HFFc6 (cell line): ENCODE measurements at regions not wholly inside any gene's neighbourhood (a gene's known extent, or its start where the extent isn't known, plus 50 kb on each side); places are given as distances from the start of the nearest gene placed in this dataset.
A peak's percentile ranks its signal among the peaks of the same experiment; 100 is the strongest.

Source experiments
- DNase-seq: peaks from one replicate; pipeline ENCODE4 v3.0.0-alpha.2; 2018
- H3K27ac Mint-ChIP-seq: 2 replicates; pipeline ENCODE4 v1.8.0; 2020; ENCODE audit warnings: mild to moderate bottlenecking, mixed read lengths
- H3K27me3 Mint-ChIP-seq: 2 replicates; pipeline ENCODE4 v1.8.0; 2021; ENCODE audit warnings: mild to moderate bottlenecking, moderate library complexity, mixed read lengths; ENCODE audit not compliant: insufficient read depth
- H3K36me3 Mint-ChIP-seq: 2 replicates; pipeline ENCODE4 v1.8.0; 2021; ENCODE audit warnings: low read depth, mixed read lengths
- H3K4me1 Mint-ChIP-seq: 2 replicates; pipeline ENCODE4 v1.8.0; 2020; ENCODE audit warnings: low read depth, mixed read lengths
- H3K4me3 Mint-ChIP-seq: 2 replicates; pipeline ENCODE4 v1.8.0; 2020; ENCODE audit warnings: mild to moderate bottlenecking, moderate library complexity, mixed read lengths
- H3K9me3 Mint-ChIP-seq: 2 replicates; pipeline ENCODE4 v1.8.0; 2020; ENCODE audit warnings: mild to moderate bottlenecking, mixed read lengths
- CTCF ChIP-seq: fragments of 200-600 bp; sonication (generic); IDR thresholded peaks from 2 replicates; pipeline ENCODE4 v1.5.0; 2021; ENCODE audit warnings: antibody characterized with exemption, mild to moderate bottlenecking

GRCh38 chr5:145360936-145361335 lies 474.2 kb downstream of the PRELID2 start:
- DNase-seq: no peak
- Mint-ChIP-seq H3K36me3 (peaks cover 47% of the 10 kb centered on the region), H3K4me3 (0 out of 2 replicates have a peak overlapping the region, but pooled peaks have one; percentile 32), H3K9me3 (peaks cover 17% of the 10 kb centered on the region), H3K27me3 (no peaks in the 10 kb centered on the region; the same call in 1 of the 2 replicates), H3K27ac (peak overlapping the region; percentile 90), H3K4me1 (peaks cover 91% of the 10 kb centered on the region)
- no peak for TF ChIP-seq CTCF

- DNase-seq: peak; percentile 76
- peaks cover 18% of the 10 kb centered on the region; the same call in 1 of the 2 replicates for H3K36me3 Mint-ChIP-seq
- no peaks in the 10 kb centered on the region for H3K27me3 Mint-ChIP-seq
- peaks cover 63% of the 10 kb centered on the region for H3K4me1 Mint-ChIP-seq
- peak overlapping the region; percentile 67 for H3K27ac Mint-ChIP-seq
- no peaks in the 10 kb centered on the region for H3K9me3 Mint-ChIP-seq
- 0 out of 2 replicates have a peak overlapping the region, but pooled peaks have one; percentile 25 for H3K4me3 Mint-ChIP-seq
- TF ChIP-seq CTCF: no peak
Measured at GRCh38 chr5:145350513-145350912, 484.6 kb downstream of the PRELID2 start.

- Mint-ChIP-seq H3K27me3 (no peaks in the 10 kb centered on the region; the same call in 1 of the 2 replicates), H3K27ac (peak overlapping the region; percentile 80), H3K9me3 (peaks cover 6% of the 10 kb centered on the region), H3K4me1 (peaks cover 62% of the 10 kb centered on the region), H3K4me3 (peak overlapping the region; percentile 18), H3K36me3 (peaks cover 18% of the 10 kb centered on the region)
- peak; percentile 84 for DNase-seq
- TF ChIP-seq CTCF: peak; percentile 90
Measured at GRCh38 chr5:145347026-145347616, 488.0 kb downstream of the PRELID2 start.

- no peak for TF ChIP-seq CTCF
- Mint-ChIP-seq H3K36me3 (peaks cover 29% of the 10 kb centered on the region), H3K27me3 (no peaks in the 10 kb centered on the region; the same call in 1 of the 2 replicates), H3K27ac (peak overlapping the region; percentile 19; the same call in 1 of the 2 replicates), H3K4me1 (peaks cover 66% of the 10 kb centered on the region), H3K4me3 (no peak overlapping the region), H3K9me3 (peaks cover 18% of the 10 kb centered on the region)
- DNase-seq: peak; percentile 19
Measured at GRCh38 chr5:145345511-145346287, 489.4 kb downstream of the PRELID2 start.

- Mint-ChIP-seq H3K36me3 (peaks cover 30% of the 10 kb centered on the region), H3K4me1 (peaks cover 38% of the 10 kb centered on the region), H3K9me3 (peaks cover 19% of the 10 kb centered on the region), H3K27me3 (no peaks in the 10 kb centered on the region; the same call in 1 of the 2 replicates), H3K27ac (peak overlapping the region; percentile 46), H3K4me3 (peak overlapping the region; percentile 3; the same call in 1 of the 2 replicates)
- no peak for TF ChIP-seq CTCF
- DNase-seq: peak; percentile 7
Measured at GRCh38 chr5:145341842-145342241, 493.3 kb downstream of the PRELID2 start.
